VCaP (cell line): ENCODE measurements at regions not wholly inside any gene's neighbourhood (a gene's known extent, or its start where the extent isn't known, plus 50 kb on each side); places are given as distances from the start of the nearest gene placed in this dataset.

ENCODE experiments used
- H3K27ac ChIP-seq: fragments of 450-650 bp; 2 replicates; pipeline ENCODE4 v1.5.1; 2017
- CTCF ChIP-seq: fragments of 450-650 bp; conservative IDR thresholded peaks from 2 replicates; pipeline ENCODE4 v1.5.1; 2017; ENCODE audit warnings: mild to moderate bottlenecking, moderate library complexity

GRCh38 chr13:104657196-104657595 is 1591.0 kb upstream of the SLC10A2 start:
- no peak overlapping the region for H3K27ac ChIP-seq
- TF ChIP-seq CTCF: no peak

GRCh38 chr13:104650431-104650830 is 1584.2 kb upstream of the SLC10A2 start:
- no peak overlapping the region for H3K27ac ChIP-seq
- TF ChIP-seq CTCF: no peak

GRCh38 chr13:104648291-104648690 is 1582.1 kb upstream of the SLC10A2 start:
- TF ChIP-seq CTCF: no peak

GRCh38 chr13:104645786-104646185 is 1579.6 kb upstream of the SLC10A2 start:
- TF ChIP-seq CTCF: no peak

More at GRCh38 chr13:104648291-104648690, 1582.1 kb upstream of the SLC10A2 start:
- H3K27ac ChIP-seq: no peak overlapping the region

GRCh38 chr13:104641309-104641708 is 1575.1 kb upstream of the SLC10A2 start:
- no peak for TF ChIP-seq CTCF
- no peak overlapping the region for H3K27ac ChIP-seq

More at GRCh38 chr13:104645786-104646185, 1579.6 kb upstream of the SLC10A2 start:
- no peak overlapping the region for H3K27ac ChIP-seq

- no peak for TF ChIP-seq CTCF
- no peak overlapping the region for H3K27ac ChIP-seq
Observed at GRCh38 chr13:104635879-104636278, 1569.7 kb upstream of the SLC10A2 start.

GRCh38 chr13:104634016-104634415 is 1567.8 kb upstream of the SLC10A2 start:
- TF ChIP-seq CTCF: no peak
- H3K27ac ChIP-seq: no peak overlapping the region
